ENCODE measurements at regions not wholly inside any gene's neighbourhood (a gene's known extent, or its start where the extent isn't known, plus 50 kb on each side); places are given as distances from the start of the nearest gene placed in this dataset.

- Histone ChIP-seq H3K9me3 (no peaks in the 10 kb centered on the region), H3K4me1 (no peaks in the 10 kb centered on the region), H3K4me3 (no peak overlapping the region), H3K27me3 (no peaks in the 10 kb centered on the region), H3K36me3 (no peaks in the 10 kb centered on the region), H3K27ac (no peak overlapping the region)
- 91% methylated on average over 4 of the region's 4 CpGs for WGBS
- TF ChIP-seq POLR2A (IDR thresholded peaks at IDR 0.05) (no peak), EP300 (IDR thresholded peaks at IDR 0.05) (no peak), CTCF (IDR thresholded peaks at IDR 0.05) (no peak), POLR2AphosphoS5 (IDR thresholded peaks at IDR 0.05) (no peak)
- DNase-seq (ENCODE audit: low spot score in 2 of 2): no peak
These were observed 126.5 kb downstream of the ARSF start for GRCh38 chrX:3167771-3168170.

GRCh38 chrX:3166670-3167455, 125.6 kb downstream of the ARSF start:
- Histone ChIP-seq H3K4me1 (no peaks in the 10 kb centered on the region), H3K9me3 (no peaks in the 10 kb centered on the region), H3K4me3 (no peak overlapping the region), H3K27me3 (no peaks in the 10 kb centered on the region), H3K27ac (no peak overlapping the region), H3K36me3 (no peaks in the 10 kb centered on the region)
- no peak for DNase-seq (ENCODE audit: low spot score in 2 of 2)
- no peak for TF ChIP-seq CTCF (IDR thresholded peaks at IDR 0.05)
- no peak for TF ChIP-seq POLR2A (IDR thresholded peaks at IDR 0.05)
- no peak for TF ChIP-seq POLR2AphosphoS5 (IDR thresholded peaks at IDR 0.05)
- TF ChIP-seq EP300 (IDR thresholded peaks at IDR 0.05): no peak
- 65% methylated on average over 11 of the region's 11 CpGs for WGBS

GRCh38 chrX:3165808-3166207, 124.5 kb downstream of the ARSF start:
- H3K4me3 ChIP-seq: no peak overlapping the region
- no peak for TF ChIP-seq POLR2A (IDR thresholded peaks at IDR 0.05)
- no peak for TF ChIP-seq EP300 (IDR thresholded peaks at IDR 0.05)
- no peak overlapping the region for H3K27ac ChIP-seq
- H3K4me1 ChIP-seq: no peaks in the 10 kb centered on the region
- no peaks in the 10 kb centered on the region for H3K36me3 ChIP-seq
- no peak for DNase-seq (ENCODE audit: low spot score in 2 of 2)
- no peaks in the 10 kb centered on the region for H3K9me3 ChIP-seq
- H3K27me3 ChIP-seq: no peaks in the 10 kb centered on the region
- 79% methylated on average over 5 of the region's 5 CpGs for WGBS

All from suprapubic skin (tissue), 4 donors.